ENCODE measurements at regions not wholly inside any gene's neighbourhood (a gene's known extent, or its start where the extent isn't known, plus 50 kb on each side); places are given as distances from the start of the nearest gene placed in this dataset.
"Not testable (repeated sequence)": the region's sequence is repeated elsewhere in the genome, so short reads cannot be mapped to it uniquely, and the experiment has no call there.

GRCh38 chr3:171978390-171978789 lies 61.0 kb upstream of the FNDC3B start:
- no peak for TF ChIP-seq CTCF (IDR thresholded peaks at IDR 0.05; ENCODE audit: low read depth, low read length, missing control alignments)

GRCh38 chr3:171979081-171979480 lies 60.3 kb upstream of the FNDC3B start:
- H3K27me3 ChIP-seq (replicated peaks): no peaks in the 10 kb centered on the region
- DNase-seq: no peak
- H3K4me3 ChIP-seq (ENCODE audit: low read depth, low read length): no peak overlapping the region
- in situ Hi-C loops (cut with HindIII; ENCODE audit: low pct_ligation_motif_present, low sequenced_read_pairs): no loop called here
- no peak for TF ChIP-seq CTCF (IDR thresholded peaks at IDR 0.05; ENCODE audit: low read depth, low read length, missing control alignments)
- no peak overlapping the region for H3K27ac ChIP-seq
- H3K36me3 ChIP-seq (replicated peaks): no peaks in the 10 kb centered on the region

More at GRCh38 chr3:171978390-171978789, 61.0 kb upstream of the FNDC3B start:
- Histone ChIP-seq H3K36me3 (replicated peaks) (no peaks in the 10 kb centered on the region), H3K27ac (no peak overlapping the region), H3K4me3 (ENCODE audit: low read depth, low read length) (no peak overlapping the region), H3K27me3 (replicated peaks) (no peaks in the 10 kb centered on the region)
- DNase-seq: no peak
- in situ Hi-C loops (cut with HindIII; ENCODE audit: low pct_ligation_motif_present, low sequenced_read_pairs): no loop called here

GRCh38 chr3:171980578-171981270 lies 58.7 kb upstream of the FNDC3B start:
- in situ Hi-C loops (cut with HindIII; ENCODE audit: low pct_ligation_motif_present, low sequenced_read_pairs): no loop called here

GRCh38 chr3:171981271-171981605 lies 58.1 kb upstream of the FNDC3B start:
- TF ChIP-seq CTCF (IDR thresholded peaks at IDR 0.05; ENCODE audit: low read depth, low read length, missing control alignments): no peak
- Histone ChIP-seq H3K27ac (no peak overlapping the region), H3K4me3 (ENCODE audit: low read depth, low read length) (no peak overlapping the region), H3K36me3 (replicated peaks) (no peaks in the 10 kb centered on the region), H3K27me3 (replicated peaks) (no peaks in the 10 kb centered on the region)
- in situ Hi-C loops (cut with HindIII; ENCODE audit: low pct_ligation_motif_present, low sequenced_read_pairs): no loop called here
- no peak for DNase-seq

More at GRCh38 chr3:171980578-171981270, 58.7 kb upstream of the FNDC3B start:
- no peaks in the 10 kb centered on the region for H3K27me3 ChIP-seq (replicated peaks)
- no peak overlapping the region for H3K27ac ChIP-seq
- no peak overlapping the region for H3K4me3 ChIP-seq (ENCODE audit: low read depth, low read length)
- DNase-seq: peak; percentile 53
- no peak for TF ChIP-seq CTCF (IDR thresholded peaks at IDR 0.05; ENCODE audit: low read depth, low read length, missing control alignments)
- H3K36me3 ChIP-seq (replicated peaks): no peaks in the 10 kb centered on the region

GRCh38 chr3:171982828-171983227 lies 56.5 kb upstream of the FNDC3B start:
- no peak overlapping the region for H3K4me3 ChIP-seq (ENCODE audit: low read depth, low read length)
- peak overlapping the region; percentile 31 for H3K27ac ChIP-seq
- in situ Hi-C loops (cut with HindIII; ENCODE audit: low pct_ligation_motif_present, low sequenced_read_pairs): no loop called here
- no peak for TF ChIP-seq CTCF (IDR thresholded peaks at IDR 0.05; ENCODE audit: low read depth, low read length, missing control alignments)
- no peaks in the 10 kb centered on the region for H3K27me3 ChIP-seq (replicated peaks)
- peak; percentile 73 for DNase-seq
- H3K36me3 ChIP-seq (replicated peaks): no peaks in the 10 kb centered on the region

GRCh38 chr3:171983685-171984084 lies 55.7 kb upstream of the FNDC3B start:
- H3K27me3 ChIP-seq (replicated peaks); in situ Hi-C loops (cut with HindIII; ENCODE audit: low pct_ligation_motif_present, low sequenced_read_pairs); DNase-seq; H3K4me3 ChIP-seq (ENCODE audit: low read depth, low read length); H3K27ac ChIP-seq; H3K36me3 ChIP-seq (replicated peaks): not testable (repeated sequence)

Data from brain microvascular endothelial cell (primary cell).